Renal cortex interstitium (tissue), 11 donors: ENCODE measurements at regions not wholly inside any gene's neighbourhood (a gene's known extent, or its start where the extent isn't known, plus 50 kb on each side); places are given as distances from the start of the nearest gene placed in this dataset.

ENCODE experiments used
- DNase-seq, 11 donors: peaks; one replicate each; pipeline ENCODE4 v3.0.0-alpha.2; 2013; ENCODE audit warnings: low read depth in 9 of 11, low spot score in 4 of 11; ENCODE audit errors: extremely low read depth in 1 of 11

- no peak for DNase-seq
These were observed 624.2 kb downstream of the PLPP3 start for GRCh38 chr1:55955016-55955621.

DNA sequence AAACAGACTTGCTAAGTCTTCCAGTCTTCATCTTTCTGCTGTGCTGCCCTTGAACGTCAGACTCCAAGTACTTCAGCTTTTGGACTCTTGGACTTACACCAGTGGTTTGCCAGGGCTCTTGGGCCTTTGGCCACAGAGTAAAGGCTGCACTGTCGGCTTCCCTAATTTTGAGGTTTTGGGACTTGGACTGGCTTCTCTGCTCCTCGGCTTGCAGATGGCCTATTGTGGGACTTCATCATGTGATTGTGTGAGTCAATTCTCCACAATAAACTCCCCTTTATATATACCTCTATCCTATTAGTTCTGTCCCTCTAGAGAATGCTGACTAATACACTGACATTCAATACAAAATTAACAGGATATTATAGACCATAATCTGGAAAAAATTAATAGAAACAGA, 628.1 kb downstream of the PLPP3 start:
- DNase-seq = no peak

GRCh38 chr1:55947446-55947845, 631.9 kb downstream of the PLPP3 start:
- DNase-seq = no peak

DNA sequence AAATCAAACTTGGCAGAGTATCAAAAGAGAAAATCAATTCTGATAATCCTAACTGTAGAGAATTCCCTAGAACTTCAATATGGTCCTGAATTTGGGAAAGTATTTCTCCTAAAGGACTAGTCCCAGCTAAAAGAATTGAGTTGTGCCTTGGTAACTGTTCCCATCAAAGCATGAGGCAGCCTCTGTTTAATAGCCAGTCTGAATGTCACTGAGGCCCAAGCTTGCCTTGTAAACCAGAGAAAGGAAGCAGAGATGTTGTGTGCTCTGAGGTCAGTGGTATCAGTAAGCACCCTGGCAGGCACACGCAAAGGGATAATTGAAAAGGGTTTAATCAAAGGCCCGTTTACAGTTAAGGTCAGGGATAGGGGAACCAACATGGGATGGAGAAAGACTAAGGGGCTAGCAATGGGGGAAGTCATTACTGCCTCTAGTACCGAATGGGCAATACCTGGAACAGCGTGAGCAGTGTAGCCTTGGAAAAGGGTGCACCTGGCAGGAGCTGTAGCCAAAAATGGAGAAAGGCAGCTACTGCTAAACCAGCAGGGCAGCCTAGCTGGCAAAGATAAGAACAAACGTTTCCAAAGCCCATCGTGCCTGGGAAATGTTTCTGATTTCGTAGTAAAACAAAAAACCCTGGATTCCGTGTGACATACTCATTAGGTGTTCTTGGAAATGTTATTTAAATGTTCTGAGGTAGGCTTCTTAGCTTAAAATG, 635.5 kb downstream of the PLPP3 start:
- DNase-seq = no peak

DNA sequence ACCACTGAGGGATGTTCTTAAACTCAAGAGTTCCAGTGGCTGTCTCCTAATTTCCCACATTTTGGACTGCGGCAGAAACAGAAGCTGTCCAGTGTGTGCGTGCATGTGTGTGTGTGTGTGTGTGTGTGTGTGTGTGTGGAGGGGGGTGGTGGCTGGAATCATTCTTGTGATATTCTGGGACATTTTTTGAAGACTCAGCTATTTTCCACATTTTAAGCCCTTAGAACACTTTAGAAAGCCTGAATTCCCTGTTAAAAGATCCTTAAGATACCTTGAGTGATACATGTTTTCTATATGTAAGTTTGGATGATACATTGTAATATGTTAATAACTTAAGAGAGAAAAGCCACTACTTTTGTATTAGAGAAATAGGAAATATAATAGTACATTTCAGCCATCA, 636.4 kb downstream of the PLPP3 start:
- no peak for DNase-seq

DNA sequence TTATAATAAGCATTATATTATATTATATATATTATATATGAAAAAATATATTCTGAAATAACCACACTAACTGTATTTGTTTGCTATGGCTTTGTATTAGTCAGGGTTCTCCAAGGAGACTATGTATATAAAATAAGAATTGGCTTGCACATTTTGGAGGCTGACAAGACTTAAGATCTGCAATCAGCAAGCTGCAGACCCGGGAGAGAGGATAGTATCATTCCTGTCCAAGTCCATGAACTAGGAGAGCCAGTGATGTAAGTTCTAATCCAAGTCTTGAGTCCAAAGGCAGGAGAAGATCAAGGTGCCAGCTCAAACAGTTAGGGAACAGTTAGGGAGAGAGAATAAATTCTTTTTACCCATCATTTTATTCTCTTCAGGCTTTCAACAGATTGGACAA, 639.5 kb downstream of the PLPP3 start:
- no peak for DNase-seq

DNA sequence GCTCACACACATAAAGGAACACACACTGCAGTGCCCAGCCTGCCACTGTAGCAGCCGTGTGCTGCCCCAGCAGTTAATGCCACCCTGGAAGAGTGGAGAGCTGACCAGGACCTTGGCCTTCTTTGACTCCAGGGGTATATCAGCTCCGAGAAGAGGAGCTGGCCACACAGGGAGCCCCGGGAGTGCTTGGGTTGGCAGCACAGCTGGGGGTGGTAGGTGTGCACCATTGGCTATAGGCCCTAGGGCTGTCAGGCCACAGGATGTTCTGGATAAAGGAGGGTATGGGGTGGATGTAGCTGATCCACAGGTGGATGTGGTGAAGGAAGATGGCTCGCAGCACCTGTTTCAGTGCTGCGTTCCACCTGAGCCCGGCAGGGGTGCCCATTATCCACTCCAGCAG, 640.5 kb downstream of the PLPP3 start:
- no peak for DNase-seq

GRCh38 chr1:55938376-55938850, 641.0 kb downstream of the PLPP3 start:
- DNase-seq = no peak

- DNase-seq = no peak
These were observed 641.5 kb downstream of the PLPP3 start for GRCh38 chr1:55937840-55938375.

DNA sequence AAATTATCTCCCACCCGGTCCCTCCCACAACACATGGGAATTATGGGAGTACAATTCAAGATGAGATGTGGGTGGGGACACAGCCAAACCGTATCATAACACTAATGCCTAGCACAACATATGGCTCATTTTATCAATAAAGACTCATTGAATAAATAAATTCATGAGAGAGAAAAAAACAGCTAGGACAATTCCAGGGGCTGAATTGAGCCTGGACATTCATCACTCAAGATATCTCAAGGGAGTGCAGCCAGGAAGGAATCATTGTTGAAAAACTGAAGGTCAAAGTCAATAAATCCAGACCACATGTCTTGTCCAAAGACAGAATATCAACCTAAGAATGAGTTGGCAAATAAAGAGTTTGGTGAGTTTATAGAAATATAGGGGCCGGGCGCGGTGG, 644.1 kb downstream of the PLPP3 start:
- no peak for DNase-seq

DNA sequence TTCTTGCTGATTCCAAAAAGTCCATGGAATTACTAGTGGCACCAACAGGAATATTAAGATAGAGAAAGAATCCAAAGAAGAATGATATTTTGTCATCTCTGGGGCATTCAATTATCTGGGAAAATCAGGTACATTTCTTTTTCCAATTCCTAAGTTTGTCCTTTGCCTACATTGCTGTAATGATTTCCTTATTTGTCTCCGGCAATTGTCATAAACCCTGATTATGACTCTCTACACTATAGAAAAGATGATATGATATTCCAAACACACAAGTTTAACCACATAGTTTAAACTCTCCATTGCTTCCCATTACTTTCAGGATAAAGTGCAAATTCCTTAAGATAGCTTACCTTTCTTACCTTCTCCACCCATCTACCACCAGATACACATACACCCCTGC, 647.0 kb downstream of the PLPP3 start:
- DNase-seq = no peak

DNA sequence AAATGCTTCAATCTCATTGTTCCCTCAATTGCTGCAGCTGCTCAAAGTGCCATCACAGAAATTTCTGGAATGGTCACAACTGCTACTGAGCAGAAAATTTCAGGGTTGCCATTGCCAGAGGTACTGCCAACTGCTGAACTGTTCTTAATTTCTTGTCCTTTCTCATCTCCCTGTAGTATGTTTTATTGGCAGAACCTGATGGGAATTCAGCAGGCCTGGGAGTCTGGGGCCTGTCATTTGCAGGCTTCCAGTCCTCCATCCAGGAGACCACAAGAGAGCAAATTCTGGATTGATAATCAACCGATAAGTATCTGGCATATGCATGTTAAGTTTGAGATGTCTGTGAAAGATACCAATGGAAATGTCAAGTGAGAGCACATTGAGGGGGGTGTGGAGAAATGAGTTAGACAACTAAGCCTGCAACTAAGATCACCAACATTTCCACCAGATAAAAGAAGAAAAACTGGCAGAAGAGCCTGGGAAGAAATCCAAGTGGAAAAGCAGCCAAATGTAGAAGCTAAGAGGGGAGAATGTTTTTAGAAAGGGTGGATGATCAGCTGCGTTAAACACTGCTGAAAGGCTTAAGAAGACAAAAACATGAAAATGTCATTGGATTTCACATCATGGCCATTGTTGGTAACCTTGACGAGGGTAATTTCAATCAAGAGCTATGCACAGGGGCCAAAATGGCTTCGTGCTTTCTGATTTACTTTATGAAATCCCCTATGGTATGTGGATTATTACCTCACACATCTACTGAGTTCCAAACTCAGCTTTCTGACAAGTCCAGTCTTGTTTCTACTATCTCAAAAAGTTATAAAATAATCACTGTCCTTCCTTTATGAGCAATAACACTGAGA, 648.1 kb downstream of the PLPP3 start:
- no peak for DNase-seq

GRCh38 chr1:55929652-55930051, 649.7 kb downstream of the PLPP3 start:
- no peak for DNase-seq

DNA sequence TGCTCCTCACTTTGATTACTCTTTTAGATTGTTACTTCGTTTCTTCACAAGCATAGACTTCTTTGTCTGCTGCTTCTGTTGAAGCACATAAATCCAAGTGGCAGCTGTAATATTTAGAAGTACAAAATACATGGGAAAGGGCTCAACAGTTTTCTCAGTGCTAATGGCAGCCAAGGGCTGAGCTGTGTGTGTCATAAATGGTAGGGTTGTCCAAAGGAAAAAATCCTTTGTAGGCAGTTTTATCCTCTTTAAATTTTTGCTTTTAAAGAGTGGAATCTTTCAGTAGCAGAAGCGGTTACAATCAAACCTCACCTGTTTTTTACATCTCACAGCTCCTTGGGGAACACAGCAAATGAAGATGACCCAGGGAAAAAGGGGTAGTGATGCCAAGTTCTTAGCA, 650.8 kb downstream of the PLPP3 start:
- DNase-seq = no peak

- no peak for DNase-seq
These were observed 651.6 kb downstream of the PLPP3 start for GRCh38 chr1:55927702-55928290.

DNA sequence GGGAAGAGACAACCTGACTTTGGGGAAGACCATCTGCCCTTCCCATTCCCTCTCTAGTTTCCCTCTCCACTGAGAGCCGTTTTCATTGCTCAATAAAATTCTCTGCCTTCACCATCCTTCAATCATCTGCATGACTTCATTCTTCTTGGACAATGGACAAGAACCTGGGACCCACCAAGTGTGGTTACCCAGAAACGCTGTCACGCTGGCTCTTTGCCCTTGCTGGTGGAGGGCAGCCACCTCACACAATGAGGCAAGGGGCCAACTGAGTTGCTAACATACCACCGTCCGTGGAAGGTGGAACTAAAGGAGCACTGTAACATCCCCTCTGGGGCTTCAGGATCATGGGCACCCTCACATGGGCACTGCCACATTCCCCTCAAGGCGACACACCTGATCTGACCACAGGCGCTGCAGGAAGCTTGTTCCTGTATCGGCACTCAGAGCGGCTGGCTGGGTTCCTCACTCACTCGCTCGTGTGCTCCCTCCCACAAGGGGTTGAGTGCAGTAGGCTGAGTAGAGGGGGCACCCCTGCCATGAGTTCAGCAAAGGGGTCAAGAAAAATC, 652.4 kb downstream of the PLPP3 start:
- DNase-seq = no peak

- no peak for DNase-seq
These were observed 662.5 kb downstream of the PLPP3 start for GRCh38 chr1:55916907-55917306.

GRCh38 chr1:55916481-55916880, 662.9 kb downstream of the PLPP3 start:
- DNase-seq = no peak

DNA sequence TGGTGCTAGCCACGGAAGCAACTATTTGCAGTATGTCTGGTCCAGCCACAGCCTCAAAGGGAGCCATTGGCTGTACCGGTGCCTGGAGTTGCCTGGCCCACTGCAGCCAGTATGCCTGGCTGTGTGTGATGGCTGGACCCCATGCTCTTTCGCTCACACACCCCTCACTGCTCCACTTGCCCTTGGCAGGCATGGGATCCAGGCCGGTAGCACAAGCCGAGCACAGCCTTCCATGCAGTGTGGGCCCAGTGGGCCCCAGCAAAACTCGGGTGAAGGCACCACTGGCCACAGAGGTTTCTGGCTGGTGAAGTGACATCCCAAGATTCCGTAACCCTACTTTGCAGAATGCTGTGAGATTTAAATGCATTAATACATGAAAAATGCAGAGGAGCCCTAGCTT, 665.8 kb downstream of the PLPP3 start:
- DNase-seq = no peak
